ENCODE measurements at regions not wholly inside any gene's neighbourhood (a gene's known extent, or its start where the extent isn't known, plus 50 kb on each side); places are given as distances from the start of the nearest gene placed in this dataset.

DNA sequence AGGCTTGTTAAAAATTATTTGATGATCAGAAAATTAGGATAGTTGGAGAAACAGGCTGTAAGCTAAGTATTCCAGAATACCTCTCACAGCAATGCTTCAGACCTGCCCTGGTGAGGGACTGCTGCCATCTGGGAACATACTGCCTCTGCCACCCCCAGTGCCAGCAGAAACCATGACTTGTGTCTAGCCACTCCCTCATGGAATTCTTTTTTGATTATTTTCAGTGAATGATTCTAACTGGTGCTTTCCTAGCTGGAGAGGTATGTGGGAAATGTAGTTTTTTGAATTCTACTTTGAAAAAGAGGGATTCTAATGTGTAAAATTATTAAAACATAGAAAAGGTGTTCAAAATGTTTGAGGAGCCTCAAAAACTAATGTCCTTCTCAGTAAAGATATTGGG, 126.3 kb downstream of the HMHB1 start:
- H3K27ac ChIP-seq, result no peak overlapping the region
- H3K27me3 ChIP-seq, result no peaks in the 10 kb centered on the region
- intact Hi-C loops (cut with DNase I), result no loop called here
- H3K4me3 ChIP-seq (replicated peaks in 1 of 3), result no peak overlapping the region
- no peak for DNase-seq
- H3K4me1 ChIP-seq, result no peaks in the 10 kb centered on the region
- no peaks in the 10 kb centered on the region for H3K9me3 ChIP-seq
- H3K36me3 ChIP-seq, result no peaks in the 10 kb centered on the region
- no peak for TF ChIP-seq POLR2A (IDR thresholded peaks at IDR 0.05)
- TF ChIP-seq, protein P1, sequence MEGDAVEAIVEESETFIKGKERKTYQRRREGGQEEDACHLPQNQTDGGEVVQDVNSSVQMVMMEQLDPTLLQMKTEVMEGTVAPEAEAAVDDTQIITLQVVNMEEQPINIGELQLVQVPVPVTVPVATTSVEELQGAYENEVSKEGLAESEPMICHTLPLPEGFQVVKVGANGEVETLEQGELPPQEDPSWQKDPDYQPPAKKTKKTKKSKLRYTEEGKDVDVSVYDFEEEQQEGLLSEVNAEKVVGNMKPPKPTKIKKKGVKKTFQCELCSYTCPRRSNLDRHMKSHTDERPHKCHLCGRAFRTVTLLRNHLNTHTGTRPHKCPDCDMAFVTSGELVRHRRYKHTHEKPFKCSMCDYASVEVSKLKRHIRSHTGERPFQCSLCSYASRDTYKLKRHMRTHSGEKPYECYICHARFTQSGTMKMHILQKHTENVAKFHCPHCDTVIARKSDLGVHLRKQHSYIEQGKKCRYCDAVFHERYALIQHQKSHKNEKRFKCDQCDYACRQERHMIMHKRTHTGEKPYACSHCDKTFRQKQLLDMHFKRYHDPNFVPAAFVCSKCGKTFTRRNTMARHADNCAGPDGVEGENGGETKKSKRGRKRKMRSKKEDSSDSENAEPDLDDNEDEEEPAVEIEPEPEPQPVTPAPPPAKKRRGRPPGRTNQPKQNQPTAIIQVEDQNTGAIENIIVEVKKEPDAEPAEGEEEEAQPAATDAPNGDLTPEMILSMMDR (IDR thresholded peaks at IDR 0.05), result no peak

DNA sequence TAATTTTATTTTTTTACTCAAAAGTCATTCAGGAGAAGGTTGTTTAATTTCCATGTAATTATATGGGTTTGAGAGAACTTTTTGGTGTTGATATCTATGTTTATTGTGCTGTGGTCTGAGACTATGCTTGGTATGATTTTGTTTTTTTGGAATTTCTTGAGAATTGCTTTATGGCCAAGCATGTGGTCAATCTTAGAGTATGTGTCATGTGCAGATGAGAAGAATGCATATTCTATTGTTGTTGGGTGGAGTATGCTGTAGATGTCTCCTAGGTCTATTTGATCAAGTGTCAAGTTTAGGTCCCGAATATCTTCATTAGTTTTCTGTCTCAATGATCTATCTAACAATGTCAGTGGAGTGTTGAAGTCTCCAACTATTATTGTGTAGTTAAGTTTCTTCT, 134.9 kb downstream of the HMHB1 start:
- 90 to 95% methylated on average over 1 of the region's 1 CpG for WGBS, 2 donors
- Histone ChIP-seq H3K36me3 (no peaks in the 10 kb centered on the region), H3K9me3 (no peaks in the 10 kb centered on the region), H3K27me3 (no peaks in the 10 kb centered on the region), H3K4me1 (no peaks in the 10 kb centered on the region), H3K27ac (no peak overlapping the region), H3K4me3 (replicated peaks in 1 of 3) (no peak overlapping the region)
- intact Hi-C loops (cut with DNase I), result no loop called here
- TF ChIP-seq, protein P1 (IDR thresholded peaks at IDR 0.05), result no peak
- TF ChIP-seq POLR2A (IDR thresholded peaks at IDR 0.05), result no peak
- no peak for DNase-seq

DNA sequence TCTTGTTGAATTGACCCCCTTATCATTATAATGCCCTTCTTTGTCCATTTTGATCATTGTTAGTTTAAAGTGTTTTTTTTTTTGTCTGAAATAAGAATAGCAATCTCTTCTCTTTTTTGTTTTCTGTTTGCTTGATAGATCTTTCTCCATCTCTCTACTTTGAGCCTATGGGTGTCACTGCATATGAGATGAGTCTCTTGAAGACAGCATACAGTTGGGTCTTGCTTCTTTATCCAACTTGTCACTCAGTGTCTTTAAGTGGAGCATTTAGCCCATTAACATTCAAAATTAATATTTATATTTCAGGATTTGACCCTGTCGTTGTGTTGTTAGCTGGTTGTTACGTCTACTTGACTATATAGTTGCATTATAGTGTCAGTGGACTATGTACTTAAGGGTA, 135.4 kb downstream of the HMHB1 start:
- no peaks in the 10 kb centered on the region for H3K9me3 ChIP-seq
- intact Hi-C loops (cut with DNase I), result no loop called here
- no peaks in the 10 kb centered on the region for H3K36me3 ChIP-seq
- H3K27me3 ChIP-seq, result no peaks in the 10 kb centered on the region
- no peak overlapping the region for H3K4me3 ChIP-seq (replicated peaks in 1 of 3)
- no peak overlapping the region for H3K27ac ChIP-seq
- no peak for DNase-seq
- 91 to 93% methylated on average over 2 of the region's 2 CpGs for WGBS, 2 donors
- TF ChIP-seq, protein P1 (IDR thresholded peaks at IDR 0.05), result no peak
- no peak for TF ChIP-seq POLR2A (IDR thresholded peaks at IDR 0.05)
- no peaks in the 10 kb centered on the region for H3K4me1 ChIP-seq

DNA sequence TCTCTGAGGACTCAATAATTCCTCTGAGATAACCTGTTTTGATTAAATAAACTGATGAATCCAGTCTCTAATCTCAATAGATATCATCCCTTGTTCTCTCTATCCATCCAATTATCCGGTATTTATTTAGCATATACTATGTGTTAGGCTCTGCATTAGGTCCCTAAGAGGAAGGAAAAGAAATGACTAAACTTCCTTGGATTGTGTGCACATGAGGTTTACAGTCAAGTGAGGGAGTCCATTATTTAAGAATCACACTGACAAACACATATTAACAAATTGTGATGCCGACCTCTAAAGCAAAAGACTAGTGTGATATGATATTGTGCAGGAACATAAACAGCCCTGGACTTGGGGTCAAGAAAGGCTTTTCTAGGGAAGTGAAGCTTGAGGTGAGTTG, 140.8 kb downstream of the HMHB1 start:
- TF ChIP-seq, protein P1 (IDR thresholded peaks at IDR 0.05), result no peak
- TF ChIP-seq POLR2A (IDR thresholded peaks at IDR 0.05), result no peak

DNA sequence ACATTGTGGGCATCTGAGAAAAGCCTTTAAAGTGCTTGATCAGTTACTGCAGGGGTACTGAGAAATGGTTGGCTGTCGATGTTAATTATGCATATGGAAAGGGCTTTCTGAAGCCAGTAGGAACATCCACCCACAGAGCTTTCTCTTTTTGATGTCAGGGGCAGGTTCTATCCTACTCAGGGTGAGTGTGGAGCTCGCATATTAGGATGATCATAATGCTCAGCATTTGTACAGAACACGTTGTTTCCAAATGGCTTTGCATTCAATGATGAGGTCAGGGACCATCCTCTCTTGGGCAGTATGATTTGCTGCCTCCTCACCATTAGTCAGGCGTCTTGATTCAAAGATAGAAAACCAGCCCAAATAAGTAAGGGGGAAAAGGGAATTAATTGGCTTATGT, 141.9 kb downstream of the HMHB1 start:
- 90 to 94% methylated on average over 4 of the region's 4 CpGs for WGBS, 2 donors
- Histone ChIP-seq H3K9me3 (no peaks in the 10 kb centered on the region), H3K27me3 (no peaks in the 10 kb centered on the region), H3K27ac (no peak overlapping the region), H3K4me1 (no peaks in the 10 kb centered on the region), H3K36me3 (no peaks in the 10 kb centered on the region), H3K4me3 (replicated peaks in 1 of 3) (no peak overlapping the region)
- intact Hi-C loops (cut with DNase I), result no loop called here
- no peak for DNase-seq
- TF ChIP-seq, protein P1 (IDR thresholded peaks at IDR 0.05), result no peak
- no peak for TF ChIP-seq POLR2A (IDR thresholded peaks at IDR 0.05)

More for the DNA sequence above, 140.8 kb downstream of the HMHB1 start:
- no peaks in the 10 kb centered on the region for H3K4me1 ChIP-seq
- intact Hi-C loops (cut with DNase I), result no loop called here
- H3K27me3 ChIP-seq, result no peaks in the 10 kb centered on the region
- no peak for DNase-seq
- WGBS, 2 donors, result 92 to 93% methylated on average over 2 of the region's 2 CpGs
- no peaks in the 10 kb centered on the region for H3K9me3 ChIP-seq
- H3K4me3 ChIP-seq (replicated peaks in 1 of 3), result no peak overlapping the region
- no peaks in the 10 kb centered on the region for H3K36me3 ChIP-seq
- no peak overlapping the region for H3K27ac ChIP-seq
